ENCODE measurements at regions not wholly inside any gene's neighbourhood (a gene's known extent, or its start where the extent isn't known, plus 50 kb on each side); places are given as distances from the start of the nearest gene placed in this dataset.

DNA sequence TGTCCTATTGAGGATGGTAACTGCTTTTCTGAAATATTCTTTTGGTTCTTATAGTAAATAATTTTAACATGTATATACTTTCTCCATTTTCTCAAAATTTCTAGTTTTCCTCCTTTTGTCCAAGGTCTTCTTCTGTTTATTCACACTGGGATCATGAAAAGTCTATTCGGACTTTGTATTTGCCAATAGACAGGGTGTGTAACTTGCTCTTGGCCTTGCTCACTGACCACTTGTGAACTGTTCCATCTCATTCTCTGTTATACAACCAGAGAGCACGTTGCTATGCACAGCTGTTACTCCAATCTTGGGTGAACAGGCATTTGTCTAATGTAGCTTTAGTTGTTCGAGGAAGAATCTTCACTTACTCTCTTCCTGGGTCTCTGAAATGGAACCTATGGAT, 388.9 kb downstream of the SH3GL2 start:
- DNase-seq (ENCODE audit: low read depth in 4 of 4, low spot score in 1 of 4), result no peak

- no peak for DNase-seq (ENCODE audit: low read depth in 4 of 4, low spot score in 1 of 4)
These were observed 390.4 kb downstream of the SH3GL2 start for GRCh38 chr9:17969232-17969631.

DNA sequence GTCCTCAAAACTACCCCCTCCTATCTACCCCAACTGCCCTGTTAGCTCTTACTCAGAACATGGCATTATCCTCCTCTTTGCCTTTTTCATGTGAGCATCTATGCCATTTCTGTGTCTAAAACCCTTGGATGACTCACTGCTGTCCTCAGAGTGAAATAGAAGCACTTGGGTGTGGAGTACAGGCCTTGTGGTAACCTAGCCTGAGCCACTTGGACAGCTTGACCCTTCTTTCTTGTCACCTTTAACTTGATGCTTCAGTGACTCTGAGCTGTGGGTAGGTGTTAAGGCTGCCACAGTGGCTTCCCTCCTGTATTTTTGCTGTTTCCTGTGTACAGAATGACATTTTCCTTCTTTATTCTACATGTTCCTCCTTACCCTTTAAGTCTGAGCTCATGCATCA, 391.4 kb downstream of the SH3GL2 start:
- no peak for DNase-seq (ENCODE audit: low read depth in 4 of 4, low spot score in 1 of 4)

GRCh38 chr9:17978773-17979172, 399.9 kb downstream of the SH3GL2 start:
- no peak for DNase-seq (ENCODE audit: low read depth in 4 of 4, low spot score in 1 of 4)

DNA sequence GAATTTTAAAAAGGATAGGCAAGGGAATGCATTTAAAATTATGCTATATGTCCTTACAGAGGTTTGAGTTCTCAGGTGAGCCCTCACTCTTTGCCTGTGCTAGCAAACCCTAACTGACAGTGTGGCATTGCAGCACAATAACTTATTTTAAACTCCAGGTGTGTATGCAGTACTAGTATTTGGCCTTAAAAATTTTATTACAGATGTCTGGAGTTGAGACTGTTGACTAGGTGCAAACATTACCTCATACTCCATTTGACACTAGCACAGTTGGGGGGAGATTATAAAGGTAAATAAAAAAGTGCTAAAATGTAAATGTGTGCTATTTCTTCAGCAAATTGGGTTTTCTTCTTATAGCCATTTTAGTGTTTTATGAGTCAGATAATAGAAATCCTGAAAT, 407.7 kb downstream of the SH3GL2 start:
- DNase-seq (ENCODE audit: low read depth in 4 of 4, low spot score in 1 of 4), result no peak

DNA sequence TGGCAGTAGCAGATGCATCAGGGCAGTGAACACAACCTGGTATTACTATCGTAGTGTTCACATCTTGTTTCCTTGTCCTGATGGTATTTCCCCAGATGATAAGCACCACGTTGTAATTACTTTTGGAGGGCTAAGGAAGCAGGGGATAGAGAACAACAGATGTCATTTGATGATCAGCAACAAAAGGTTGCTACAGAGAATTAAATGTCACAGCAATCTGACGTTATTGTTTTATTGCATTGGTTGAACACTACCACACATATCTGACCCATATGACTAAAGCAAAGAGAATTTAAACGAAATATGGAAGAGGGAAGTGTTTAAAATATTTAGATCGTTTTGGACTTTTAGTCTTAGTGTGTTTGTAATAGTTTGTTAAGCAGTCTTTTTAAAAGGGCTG, 408.3 kb downstream of the SH3GL2 start:
- DNase-seq (ENCODE audit: low read depth in 4 of 4, low spot score in 1 of 4), result no peak

- no peak for DNase-seq (ENCODE audit: low read depth in 4 of 4, low spot score in 1 of 4)
These were observed 409.6 kb downstream of the SH3GL2 start for GRCh38 chr9:17988489-17988888.

- DNase-seq (ENCODE audit: low read depth in 4 of 4, low spot score in 1 of 4), result no peak
These were observed 411.7 kb downstream of the SH3GL2 start for GRCh38 chr9:17990602-17991001.

DNA sequence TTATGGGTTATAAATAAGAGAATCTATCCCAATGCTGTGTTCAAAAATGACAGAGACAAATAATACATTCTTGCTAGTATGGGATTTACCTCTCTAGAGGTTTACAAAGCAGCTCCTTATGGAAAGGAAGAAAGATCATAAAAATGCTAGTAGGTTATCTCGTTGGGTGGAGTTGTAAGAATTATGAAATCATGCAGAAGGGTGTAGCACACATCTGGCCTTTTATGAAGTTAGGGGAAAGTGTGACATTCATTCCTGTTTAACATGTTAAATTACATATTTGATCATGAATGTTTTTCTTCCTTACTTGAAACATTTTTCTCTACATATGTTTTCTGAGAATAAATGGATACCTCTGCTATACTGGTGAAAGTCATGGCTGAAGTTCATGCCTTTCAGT, 414.2 kb downstream of the SH3GL2 start:
- no peak for DNase-seq (ENCODE audit: low read depth in 4 of 4, low spot score in 1 of 4)

DNA sequence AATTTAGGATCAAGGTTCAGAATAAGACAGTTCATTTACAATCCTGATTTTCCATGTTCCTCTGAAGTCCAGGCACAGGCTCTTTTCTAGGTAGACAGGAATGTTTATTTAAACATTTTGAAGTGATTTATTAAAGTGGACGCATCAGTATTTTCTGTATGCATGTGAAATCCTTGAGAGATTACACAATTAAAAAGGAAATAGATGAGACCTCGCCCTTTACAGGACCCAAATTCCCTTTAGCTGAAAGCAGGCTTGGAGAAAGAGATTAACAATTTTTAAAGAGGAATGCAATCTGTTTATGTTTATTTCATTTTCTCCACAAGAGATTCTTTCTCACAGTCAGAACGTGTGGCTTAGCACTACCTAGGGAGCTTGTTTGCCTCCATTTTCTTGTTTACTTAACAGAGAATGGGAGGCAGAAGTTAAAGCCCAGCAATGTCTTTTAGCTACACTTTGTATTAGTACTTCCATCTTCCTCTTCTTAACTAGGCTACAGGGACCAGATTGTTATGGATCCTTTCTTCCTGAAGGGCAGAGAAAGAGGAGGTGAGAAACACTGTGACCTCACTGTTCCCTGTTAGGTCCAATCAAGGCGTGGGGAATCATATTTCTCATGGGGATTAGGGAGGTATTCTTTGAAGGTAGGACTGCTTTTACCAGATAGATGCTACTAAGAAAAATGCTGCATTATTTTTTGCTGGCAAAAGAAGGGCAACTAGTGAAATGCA, 416.0 kb downstream of the SH3GL2 start:
- DNase-seq (ENCODE audit: low read depth in 4 of 4, low spot score in 1 of 4), result no peak

DNA sequence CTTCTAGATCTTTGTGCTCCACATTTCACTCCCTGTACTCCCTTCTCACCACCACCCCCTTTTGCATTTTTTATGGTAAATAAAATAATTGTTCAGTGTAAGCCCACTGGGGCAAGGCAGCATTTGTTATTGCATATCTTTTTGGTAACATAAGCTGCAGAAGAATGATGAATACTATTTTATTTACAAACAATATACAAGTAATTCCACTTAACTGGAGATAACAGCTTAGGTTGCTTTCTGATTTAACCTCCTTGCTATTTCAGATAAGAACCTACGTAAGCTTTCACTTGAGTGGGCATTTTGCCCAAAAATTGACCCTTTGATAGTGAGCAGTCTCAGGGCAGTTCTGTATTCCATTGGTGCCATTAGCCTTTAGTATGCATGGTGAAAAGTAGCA, 417.9 kb downstream of the SH3GL2 start:
- DNase-seq (ENCODE audit: low read depth in 4 of 4, low spot score in 1 of 4), result no peak

- no peak for DNase-seq (ENCODE audit: low read depth in 4 of 4, low spot score in 1 of 4)
These were observed 424.0 kb downstream of the SH3GL2 start for GRCh38 chr9:18002718-18003438.

GRCh38 chr9:18006591-18006990, 427.7 kb downstream of the SH3GL2 start:
- no peak for DNase-seq (ENCODE audit: low read depth in 4 of 4, low spot score in 1 of 4)

- DNase-seq (ENCODE audit: low read depth in 4 of 4, low spot score in 1 of 4), result no peak
These were observed 428.8 kb downstream of the SH3GL2 start for GRCh38 chr9:18007621-18008020.

DNA sequence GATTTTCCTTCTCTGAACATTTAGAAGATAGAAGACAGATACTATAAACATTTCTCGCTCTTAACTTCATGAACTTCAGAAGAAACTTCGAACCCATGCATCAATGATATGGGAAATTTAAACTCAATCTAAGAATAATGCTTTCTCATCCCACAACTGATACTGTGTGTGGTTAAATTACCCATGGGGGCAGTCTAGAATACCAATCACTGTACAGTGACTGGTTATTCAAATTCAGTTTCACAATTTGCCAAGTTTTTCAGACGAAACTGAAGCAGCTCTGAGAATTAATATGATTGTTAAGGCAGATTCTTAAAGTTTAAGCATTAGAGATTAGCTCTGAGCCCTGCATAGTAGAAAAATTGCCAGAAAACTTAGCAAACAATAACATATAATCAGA, 431.0 kb downstream of the SH3GL2 start:
- DNase-seq (ENCODE audit: low read depth in 4 of 4, low spot score in 1 of 4), result no peak

DNA sequence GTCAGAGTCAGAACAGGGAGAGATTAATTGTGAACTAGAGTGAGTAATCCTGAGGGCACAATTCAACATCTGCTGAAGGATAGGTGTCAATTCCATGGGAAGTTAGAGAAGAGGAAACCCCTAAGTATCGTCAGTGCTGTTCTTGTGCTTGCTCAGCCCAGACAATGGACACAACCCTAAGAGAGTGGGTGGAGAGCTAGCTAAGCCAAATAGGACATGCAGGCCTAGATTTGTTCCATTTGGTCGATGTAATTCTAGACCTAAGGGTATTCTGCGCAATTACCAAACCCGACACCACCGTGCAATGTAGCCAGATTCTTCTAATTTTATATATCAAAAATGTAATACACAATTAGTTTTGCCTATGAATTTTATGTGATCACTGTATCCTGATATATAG, 431.6 kb downstream of the SH3GL2 start:
- DNase-seq (ENCODE audit: low read depth in 4 of 4, low spot score in 1 of 4), result no peak

GRCh38 chr9:18012170-18012569, 433.3 kb downstream of the SH3GL2 start:
- no peak for DNase-seq (ENCODE audit: low read depth in 4 of 4, low spot score in 1 of 4)

DNA sequence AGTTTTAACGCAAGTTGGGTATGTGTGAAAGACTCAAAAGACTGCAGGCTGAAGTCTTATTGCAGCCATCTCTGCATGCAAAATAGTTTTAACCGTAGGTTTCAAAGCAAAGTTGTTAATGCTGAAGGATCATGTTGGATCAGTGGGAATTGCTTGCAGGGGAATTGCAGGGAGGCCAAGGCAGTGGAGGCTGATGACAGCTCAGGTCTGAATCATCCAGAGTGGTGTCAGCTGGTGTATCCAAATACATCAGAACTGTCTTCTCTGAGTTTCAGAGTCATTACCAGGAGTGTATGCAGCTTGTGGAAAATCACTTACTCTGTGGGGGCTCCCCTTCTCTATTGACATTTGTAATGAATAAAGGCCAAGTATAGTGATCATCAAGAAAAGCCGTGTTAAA, 435.7 kb downstream of the SH3GL2 start:
- DNase-seq (ENCODE audit: low read depth in 4 of 4, low spot score in 1 of 4), result no peak

DNA sequence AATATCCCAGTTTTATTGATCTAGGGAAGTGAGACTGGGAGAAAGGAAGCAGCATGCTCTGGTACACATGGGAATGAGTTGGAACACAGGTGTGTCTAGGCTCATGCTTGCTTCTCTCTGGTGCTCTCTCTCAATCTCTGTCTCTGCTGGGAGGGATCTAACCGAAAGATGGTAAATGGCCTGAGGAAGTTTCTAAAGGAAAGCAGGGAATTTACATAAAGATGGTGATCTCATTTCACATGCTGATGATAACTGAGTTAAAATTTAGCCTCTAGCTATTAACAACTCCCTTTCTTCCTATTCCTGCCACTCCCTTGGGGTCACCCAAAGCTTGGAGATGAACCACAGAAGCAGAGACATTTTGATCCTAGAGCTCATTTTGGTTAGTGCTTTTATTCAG, 436.2 kb downstream of the SH3GL2 start:
- DNase-seq (ENCODE audit: low read depth in 4 of 4, low spot score in 1 of 4), result no peak

DNA sequence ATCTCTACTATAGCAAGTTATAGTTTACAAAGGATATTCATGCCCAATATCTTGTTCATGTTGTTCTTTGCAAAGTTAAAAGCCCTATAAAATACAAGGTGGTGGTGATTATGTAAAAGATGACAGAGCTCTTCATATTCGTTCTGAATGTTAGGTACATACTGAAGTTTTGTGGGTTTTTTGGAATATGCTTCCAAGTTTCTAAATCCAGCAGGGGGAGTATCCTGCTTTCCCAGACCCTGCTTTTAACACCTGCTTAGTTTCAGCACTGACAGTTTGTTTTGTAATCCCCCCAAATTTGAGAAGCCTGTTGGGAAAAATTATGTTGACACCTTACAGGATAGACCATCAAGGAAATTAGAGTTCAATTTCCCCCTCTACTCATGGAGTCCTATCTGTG, 438.3 kb downstream of the SH3GL2 start:
- no peak for DNase-seq (ENCODE audit: low read depth in 4 of 4, low spot score in 1 of 4)

DNA sequence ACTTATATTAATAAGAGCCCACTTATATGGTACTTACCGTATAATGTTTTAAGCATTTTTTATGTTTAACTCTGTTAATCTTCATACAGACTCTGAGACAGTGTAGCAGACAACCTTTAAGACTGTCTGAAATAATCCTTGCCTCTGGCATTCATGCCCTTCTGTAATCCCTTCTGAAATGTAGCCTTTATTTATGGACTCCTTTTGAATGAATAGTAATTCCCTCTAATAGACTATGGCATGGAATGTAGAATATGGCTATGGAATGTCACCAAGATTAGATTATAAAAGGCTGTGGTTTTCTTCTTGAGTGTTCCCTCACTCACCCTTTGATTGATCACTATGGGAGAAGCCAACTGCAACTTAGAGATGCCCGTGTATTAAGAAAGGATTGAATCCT, 439.4 kb downstream of the SH3GL2 start:
- no peak for DNase-seq (ENCODE audit: low read depth in 4 of 4, low spot score in 1 of 4)

DNA sequence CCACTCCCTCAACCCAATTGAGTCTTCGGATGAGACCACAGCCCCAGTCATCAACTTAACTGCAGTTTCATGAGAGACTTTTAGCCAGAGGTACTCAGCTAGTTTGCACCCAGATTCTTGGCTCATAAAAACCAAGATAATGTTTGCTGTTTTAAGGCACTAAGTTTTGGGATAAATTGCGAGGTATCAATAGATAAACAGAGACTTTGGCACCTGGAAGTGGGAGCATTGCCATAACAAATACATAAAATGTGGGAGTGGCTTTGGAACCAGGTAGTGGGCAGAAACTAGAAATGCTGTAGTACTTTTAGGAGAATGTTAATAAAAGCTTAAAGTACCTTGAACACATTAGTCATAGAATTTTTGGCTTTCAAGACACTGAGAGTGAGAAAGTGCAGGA, 439.8 kb downstream of the SH3GL2 start:
- no peak for DNase-seq (ENCODE audit: low read depth in 4 of 4, low spot score in 1 of 4)
